GM18867 (cell line): ENCODE measurements at regions not wholly inside any gene's neighbourhood (a gene's known extent, or its start where the extent isn't known, plus 50 kb on each side); places are given as distances from the start of the nearest gene placed in this dataset.
A peak's percentile ranks its signal among the peaks of the same experiment; 100 is the strongest.

Source experiments
- ATAC-seq: cut with Tn5 transposase; IDR thresholded peaks from one replicate; pipeline ENCODE4 v1.9.1; 2021; ENCODE audit warnings: mild to moderate bottlenecking, moderate library complexity; ENCODE audit not compliant: unreplicated experiment

DNA sequence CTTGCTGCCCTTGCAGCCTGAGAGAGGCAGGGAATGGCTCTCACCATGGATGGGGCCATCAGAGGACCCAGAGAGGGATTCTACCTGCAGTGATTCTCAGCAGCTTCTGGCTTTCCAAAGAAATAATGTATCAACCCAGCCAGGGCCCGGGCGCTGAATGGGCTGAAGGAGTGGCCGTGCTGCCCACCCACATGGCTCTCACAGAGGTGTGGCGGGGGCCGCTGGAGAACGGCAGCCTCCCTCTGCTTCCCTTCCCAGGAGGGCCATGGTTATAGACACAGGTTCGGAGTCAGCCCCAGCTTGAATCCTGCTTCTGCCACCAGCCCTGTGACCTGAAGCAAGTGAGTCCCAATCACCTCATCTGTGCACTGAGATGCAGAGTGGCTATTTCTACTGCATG lies 82.7 kb downstream of the THAP12 start:
- no peak for ATAC-seq

DNA sequence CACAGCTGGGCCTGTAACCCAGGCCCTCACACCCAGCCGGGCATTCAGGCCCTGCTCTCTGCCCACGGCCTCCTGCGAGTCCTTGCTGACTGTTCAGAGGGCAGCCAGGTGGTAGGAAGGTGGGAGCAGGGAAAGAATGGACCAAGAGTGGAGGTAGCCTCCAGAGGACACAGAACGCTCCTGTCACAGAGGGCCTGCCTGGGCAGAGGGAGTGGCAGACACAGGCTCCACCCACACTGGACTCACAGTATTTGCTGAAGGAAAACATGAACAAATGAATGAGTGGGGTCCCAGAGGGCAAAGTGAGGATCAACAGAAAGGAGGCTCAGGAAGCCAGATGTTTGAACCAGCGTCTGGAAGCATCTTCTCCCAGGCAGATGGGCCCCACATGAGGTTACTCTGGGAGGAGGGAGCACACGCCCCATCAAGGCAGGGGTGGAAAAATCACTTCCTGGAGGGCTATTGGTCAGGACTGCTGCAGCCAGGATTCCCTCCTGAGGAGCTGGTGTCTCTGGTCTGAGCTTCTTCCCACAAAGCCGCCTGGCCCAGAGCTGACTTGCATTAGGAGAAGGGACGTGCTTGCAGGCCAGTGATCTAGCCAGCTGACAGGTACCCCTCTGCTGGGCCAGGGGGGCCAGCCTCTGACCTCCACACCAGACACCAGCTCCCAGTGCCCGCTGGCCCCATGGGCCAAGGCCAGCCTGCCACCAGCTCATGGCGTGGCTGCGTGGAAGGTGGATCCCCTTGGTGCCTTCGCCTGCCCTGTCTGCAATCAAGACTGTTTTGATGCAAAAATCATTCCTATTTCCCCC lies 84.0 kb downstream of the THAP12 start:
- ATAC-seq = no peak

DNA sequence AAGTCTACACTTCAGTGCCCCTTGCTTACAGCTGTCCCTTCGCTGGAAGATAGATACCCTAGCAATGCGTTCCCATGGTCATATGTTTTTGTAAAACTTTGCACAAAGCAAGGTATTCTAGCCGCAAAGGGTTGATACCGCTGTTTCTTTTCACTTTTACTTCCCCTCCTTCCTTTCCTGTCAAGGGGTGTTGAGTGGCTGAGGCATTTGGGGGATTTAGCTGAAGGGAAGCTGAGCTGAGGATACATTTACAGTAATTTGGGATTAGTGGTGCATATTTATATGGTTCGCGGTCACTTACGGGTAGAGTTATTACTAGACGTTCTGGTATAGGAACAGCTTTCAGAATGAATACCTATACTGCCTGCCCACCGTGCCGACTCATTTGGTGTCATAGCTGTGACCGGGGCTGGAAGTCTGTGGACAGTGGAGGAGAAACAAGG lies 86.9 kb upstream of the WNT11 start:
- peak; percentile 69 for ATAC-seq

DNA sequence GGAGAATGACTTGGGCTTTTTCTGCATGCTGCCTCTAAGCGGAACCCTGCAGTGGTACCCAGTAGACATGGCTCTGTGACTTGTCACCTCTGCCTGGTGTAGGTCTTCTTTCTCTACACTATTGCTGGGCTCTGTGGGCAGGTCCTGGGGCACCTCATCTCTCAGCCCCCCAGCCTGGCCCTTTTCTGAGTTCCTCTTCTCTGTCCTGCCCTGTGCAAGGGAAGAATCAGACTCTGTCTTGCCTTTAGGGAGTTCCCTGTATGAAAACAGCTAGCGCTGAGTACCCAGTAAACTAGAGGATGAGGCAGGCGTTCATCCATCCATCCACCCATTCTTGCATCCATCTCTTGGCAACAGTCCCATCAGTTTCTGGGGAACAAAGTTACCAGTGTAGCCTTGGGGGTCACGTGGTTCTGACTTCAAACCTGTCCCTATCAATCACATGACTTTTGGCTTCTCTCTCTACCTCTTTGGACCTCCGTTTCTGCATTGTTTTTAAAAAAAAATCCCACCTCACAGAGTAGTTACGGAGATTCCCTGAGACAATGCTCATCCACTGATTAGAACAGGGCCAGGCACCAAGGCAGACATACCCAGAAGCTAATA lies 86.4 kb upstream of the WNT11 start:
- ATAC-seq = peak; percentile 13

DNA sequence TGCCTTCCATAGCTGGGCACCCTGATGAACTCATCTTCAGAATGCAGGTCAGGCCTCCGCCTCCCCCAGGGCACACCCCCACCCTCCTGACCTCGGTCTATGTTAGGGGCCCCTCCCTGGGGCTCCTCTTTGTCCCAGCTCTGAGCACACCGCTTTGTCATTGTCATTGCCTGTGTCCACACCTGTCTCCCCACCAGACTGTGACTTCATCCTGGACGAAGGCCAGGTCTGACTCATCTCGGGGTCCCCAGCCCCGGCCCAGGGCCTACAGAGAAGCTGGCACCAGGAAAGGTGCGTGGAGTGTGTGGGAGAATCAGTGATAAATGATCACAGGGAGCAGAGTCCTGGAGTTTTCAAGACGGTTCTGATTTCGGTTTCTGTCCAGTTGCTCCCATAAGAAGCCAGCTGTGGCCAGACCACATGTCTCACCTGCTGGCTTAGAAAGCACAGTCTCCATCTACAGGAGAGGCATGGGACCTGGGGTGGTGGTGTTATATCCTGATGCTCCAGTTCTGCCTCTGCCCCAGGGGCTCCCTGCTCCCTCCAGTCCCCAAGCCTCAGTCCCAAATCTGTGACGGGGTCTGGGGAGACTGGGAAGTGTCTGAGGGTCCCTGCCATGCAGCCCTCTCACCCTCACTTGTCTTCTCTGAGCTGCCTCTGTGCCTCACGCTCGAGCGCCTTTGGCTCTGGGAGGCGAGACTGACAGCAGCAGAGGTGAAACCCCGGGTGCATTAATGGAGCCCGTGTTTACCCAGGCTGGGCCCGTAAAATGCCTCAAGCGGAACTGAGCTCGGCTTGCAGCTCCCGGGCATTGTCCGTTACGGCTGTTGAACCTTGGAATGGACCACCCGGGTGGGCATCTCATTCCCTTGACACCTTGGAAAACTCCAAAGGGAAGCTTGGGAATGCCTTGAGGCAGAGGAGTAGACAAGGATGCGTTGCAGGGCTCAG lies 85.5 kb upstream of the WNT11 start:
- ATAC-seq = no peak

DNA sequence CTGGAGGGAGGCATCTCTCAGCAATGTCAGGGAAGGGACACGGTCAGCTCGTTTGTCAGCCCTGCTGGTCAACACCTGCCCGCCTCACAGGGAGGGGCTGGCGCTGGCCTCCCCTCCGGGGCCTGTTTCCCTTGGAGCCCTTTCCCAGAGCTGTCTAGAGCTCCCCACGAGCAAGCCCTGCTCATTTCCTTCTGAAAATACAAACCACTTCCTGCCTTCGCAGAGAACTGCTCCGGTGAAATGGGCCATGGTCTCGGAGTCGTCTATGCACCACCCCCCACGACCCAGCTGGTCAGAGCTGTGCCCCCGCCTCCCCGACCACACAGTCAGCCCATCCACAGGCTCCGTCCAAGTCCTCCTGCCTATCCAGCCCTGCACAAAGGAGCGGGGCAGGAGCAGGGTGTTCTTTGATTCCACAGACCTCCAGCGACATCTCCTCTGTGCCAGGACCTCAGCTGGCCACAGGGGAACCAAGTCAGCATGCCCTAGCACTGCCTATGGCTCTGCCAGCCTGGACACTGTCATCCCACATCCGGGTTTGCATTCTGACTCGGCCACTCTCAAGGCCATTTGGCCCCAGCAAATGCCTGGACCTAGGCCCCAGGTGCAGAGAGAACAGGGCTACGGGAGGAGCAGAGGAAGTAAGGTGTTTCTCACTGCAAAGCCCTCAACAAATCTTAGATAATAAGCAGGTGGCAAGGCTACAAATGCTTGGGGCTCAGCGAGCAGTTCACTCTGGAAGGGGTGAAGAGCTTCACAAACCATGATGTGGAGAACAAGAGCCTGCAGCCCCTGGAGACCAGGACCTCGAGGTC lies 82.1 kb upstream of the WNT11 start:
- ATAC-seq = no peak

DNA sequence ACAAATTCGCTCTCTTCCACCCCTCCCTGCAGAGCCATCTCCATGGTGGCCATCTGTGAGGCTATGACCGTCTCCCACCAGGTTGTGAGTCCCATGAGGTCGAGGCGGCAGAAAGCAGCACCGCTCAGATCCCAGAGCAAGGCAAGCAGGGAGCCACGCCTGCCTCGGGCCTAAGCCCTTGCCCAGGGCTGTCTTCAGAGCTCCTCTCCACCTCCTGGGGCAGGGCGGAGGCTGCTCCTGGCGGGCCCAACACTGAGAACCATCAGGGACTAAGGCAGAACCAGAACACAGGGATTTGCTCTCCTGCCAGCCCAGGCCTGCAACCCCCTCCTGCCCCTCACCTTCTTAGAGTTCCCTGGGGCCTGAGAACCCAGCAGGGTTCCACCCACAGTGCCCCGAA lies 80.9 kb upstream of the WNT11 start:
- no peak for ATAC-seq

DNA sequence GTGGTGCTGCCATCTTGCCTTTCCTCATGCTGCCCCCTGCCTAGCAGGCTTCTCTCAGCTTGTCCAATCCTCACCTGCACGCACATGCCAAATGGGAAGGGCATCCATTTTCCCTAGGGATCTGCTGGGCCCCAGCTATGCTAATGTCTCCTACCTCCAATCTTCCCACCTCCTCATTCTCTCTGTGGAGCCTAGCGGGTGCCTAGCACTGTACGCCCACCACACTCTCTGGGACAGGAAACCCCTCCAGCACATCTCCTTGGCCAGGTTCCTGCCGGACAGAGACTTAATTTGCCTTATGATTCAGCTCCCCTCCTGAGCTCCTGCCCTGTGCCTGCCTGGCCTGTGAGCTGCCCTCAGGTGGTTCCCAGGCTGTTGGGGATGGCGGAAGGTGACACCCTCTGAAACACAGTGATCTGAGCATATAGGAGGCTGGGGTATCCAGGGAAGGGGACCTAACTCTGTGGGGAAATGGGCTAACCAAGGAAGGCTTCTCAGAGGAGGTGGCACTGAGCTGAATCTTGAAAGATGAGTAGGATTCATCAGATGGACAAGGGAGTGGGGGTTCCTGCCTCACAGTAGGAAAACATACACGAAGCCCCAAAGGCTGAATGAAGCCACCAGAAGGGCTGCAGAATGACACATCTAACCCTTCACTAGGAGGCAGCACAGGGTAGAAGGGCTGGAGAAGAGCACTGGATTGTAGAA lies 79.2 kb upstream of the WNT11 start:
- ATAC-seq = no peak

DNA sequence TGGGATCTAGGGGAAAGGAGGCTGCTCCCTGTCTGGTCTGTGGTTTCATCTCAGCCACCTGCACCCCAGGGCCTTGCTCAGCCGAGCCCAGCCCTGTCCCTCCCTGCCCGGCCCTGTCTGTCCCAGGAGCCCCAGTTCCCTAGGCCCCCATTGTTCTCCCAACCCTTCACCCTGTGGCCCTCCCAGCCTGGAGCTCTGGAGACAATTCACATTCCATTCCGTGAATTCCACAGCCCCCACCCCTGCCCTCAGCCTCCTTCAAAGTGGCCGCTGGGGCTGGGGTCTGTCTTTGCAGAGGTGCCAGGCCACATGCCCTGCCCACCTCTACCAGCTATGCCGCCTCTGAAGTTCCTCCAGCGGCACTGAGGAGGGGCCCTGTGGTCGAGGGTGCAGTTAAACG lies 77.9 kb upstream of the WNT11 start:
- ATAC-seq = no peak

DNA sequence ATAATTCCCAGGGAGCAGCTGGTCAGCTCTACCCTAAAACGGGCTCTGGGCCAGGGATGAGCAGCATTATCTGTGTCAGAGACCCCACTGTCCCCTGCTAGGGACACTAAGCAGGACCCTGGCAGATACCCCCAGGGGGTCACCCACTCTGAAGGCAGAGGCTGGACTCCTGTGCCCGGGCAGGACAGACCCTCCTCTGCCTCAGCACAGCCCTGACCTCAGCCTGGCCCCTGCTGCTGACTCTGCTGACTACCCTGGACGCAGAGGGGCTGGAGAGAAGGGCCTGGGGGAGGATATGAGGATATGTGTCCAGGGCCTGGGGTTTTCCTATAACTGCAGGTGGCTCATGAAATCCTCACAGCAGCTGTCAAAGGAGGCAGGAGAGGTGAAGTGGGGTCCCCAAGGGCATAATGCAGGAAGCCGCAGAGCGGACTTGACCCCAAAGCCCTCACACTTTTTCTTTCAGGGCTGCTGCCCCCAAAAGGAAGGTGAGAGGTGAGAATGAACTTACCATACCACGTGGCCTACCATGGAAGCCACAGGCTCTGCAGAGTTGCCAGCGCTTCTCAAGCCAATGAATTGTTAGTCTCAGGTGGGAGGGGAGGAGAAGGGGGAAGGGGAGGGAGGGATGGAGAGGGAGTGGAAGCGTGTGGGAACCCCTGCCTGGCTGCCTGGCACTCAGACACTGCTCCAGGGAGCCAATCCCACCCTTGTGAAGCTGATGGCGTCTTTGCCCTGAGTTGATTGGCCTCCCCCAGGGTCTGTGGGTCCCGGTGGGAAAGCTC lies 76.7 kb upstream of the WNT11 start:
- no peak for ATAC-seq

DNA sequence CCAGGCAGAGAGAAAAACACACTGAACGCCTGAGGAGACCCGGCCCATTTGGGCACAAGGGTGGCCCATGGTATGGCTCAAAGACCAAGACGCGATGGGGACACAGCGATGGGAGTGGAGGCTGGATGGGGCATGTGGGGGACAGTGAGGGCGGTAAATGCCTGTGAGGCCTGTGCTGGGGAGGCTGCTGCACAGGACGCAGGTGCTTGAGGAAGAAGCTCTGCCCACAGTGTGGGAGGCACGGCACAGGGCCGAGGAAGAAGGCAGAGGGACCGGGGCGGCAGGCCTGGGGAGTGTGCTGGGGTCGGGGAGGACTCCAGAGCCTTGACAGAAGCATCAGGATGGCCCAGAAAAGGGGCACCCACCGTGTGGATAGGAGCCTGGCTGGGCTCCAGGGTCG lies 75.9 kb upstream of the WNT11 start:
- no peak for ATAC-seq

DNA sequence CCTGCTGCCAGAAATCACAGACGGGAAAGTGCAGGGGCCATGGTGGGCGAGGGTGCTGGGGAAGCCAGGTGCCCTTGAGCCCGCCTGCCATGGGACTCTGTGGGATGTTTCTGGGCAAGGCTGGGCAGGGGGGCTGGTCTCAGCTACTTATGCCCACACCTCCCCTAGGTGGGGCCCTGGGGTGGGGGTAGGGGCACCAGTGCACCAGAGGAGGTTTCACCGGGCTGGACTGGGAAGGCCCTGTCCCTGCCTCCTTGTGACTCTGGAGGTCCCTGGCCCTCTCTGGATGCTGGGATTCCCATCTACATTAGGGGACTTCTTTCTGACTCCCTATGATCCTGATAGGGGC lies 75.2 kb upstream of the WNT11 start:
- ATAC-seq = no peak

DNA sequence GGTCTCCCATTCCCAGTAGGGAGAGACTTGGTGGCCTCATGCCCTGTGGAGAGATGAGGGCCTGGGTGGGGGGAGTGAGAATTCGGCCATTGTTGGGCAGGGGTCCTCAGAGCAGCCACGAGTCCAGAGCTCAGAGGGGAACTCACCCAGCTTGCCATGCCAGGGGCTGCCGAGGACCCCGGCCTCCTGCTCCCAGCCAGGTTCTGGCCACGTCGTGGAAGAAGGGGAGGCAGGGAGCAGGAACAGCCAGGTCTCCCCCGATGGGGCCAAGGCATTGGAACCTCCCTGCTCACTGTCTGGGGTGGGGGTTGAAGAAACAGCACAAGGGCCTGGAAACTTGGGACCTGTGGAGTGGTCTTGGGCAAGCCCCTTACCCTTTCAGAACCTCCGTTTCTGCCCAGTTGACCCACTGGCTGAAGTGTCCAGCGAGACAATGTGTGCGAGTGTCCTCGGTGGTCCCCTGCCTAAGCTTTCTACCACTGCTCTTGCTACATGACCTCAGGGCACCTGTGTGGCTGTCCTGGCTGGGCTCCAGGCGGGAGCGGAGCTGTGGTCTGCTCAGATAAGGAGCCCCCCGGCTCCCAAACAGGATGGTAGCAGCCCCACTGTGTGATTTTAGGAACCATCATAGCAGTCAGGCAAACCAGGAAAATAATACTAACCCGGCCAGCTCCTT lies 74.7 kb upstream of the WNT11 start:
- no peak for ATAC-seq

DNA sequence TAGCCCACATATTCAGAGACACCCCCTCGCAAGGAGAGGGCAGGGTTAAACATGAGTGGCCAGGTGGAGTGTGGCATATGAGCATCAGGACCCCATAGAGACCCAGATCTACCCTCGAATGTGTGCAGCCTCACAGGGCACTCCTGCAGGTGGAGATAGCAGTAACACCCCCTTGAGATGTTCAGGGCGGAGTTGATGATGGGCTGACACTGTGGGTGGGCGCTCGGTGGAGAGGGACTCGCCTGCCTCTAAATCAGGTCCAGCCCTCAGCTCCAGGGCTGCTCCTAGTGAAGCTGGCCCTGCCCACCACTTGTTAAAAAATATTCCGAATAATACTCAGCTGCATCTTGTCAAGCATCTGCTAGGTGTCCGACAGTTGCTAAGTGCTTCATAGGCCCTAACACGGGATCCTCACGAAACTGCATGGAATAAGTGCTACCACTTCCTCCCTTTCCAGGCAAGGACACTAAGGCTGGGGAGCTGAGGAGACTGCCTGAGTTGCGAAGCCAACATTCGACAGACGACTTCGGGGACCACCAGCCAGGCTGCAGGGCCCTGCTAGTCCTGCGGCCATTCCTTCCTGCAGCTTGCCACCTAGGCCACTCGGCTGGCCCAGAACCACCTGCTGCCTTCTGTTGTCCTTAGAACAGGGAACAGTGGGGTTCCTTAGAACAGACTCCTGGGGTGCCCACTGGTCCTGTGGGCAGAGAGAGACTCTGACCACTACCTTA lies 74.0 kb upstream of the WNT11 start:
- ATAC-seq = no peak

DNA sequence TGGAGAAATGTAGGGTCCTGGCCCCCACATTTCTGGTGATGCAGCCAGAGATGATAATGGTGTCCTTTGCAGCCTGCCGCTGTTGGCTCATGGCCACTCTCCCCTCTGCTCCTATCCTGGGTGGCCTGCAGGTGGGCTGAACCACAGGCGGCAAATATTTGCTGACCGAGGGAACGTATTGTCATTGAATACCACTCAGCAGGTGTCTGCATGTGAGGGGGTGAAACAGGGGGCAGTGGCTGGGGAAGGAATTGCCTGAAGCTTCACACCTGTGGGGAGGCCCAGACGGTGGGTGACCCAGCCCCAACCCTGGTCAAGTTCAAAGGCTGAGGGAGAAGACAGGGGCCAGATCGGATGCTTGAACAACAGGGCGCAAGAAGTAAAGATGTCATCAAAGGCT lies 73.3 kb upstream of the WNT11 start:
- no peak for ATAC-seq

DNA sequence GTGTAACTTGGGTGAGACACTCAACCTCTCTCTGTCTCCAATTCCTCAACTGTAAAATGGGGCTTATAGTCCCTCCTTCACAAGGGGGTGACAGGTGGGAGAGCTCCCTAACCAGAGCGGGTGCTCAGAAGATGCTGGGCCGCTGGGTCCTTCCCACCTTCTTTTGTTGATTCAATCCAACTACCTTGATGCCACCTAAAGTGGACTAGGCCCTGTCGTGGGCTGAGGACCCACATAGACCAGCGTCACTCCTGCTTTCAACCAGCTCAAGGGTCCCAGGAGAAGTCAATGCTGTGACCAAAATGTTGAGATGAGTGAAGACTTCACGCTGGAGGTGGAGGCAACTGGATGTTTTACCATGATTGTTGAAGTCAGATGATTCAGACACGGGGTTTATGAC lies 72.7 kb upstream of the WNT11 start:
- ATAC-seq = no peak

DNA sequence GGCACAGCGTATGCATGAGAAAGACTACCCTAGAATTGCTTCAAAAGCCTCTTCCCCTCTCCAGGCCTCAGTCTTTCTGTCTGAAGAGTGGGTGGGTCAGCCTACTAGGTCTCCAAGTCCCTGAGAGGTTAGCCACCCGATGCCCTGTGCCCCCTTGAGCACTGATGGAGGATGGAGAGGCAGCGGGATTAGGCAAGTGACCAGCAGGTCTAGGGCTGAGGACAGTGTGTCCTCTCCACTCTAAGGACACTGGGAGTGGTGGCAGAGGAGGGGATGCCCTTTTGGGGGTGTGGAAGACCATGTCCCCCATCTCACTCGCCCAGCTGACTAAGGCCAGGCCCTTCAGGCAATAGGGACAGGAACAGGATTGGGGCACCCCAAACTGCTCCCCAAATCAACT lies 72.2 kb upstream of the WNT11 start:
- ATAC-seq = no peak
